ENCODE measurements at regions not wholly inside any gene's neighbourhood (a gene's known extent, or its start where the extent isn't known, plus 50 kb on each side); places are given as distances from the start of the nearest gene placed in this dataset.

- TF ChIP-seq CTCF (optimal IDR thresholded peaks at IDR 0.05 in 1 of 3, IDR thresholded peaks at IDR 0.05 in 1 of 3, conservative IDR thresholded peaks at IDR 0.05 in 1 of 3; ENCODE audit: extremely low read depth in 1 of 3, insufficient read depth in 2 of 3, low read length in 3 of 3) (no peak), EZH2 (IDR thresholded peaks at IDR 0.05; ENCODE audit: low read length) (no peak)
Measured at GRCh38 chr3:166570102-166570501, 732.9 kb upstream of the BCHE start.

Measured in keratinocyte (primary cell).